ENCODE measurements at regions not wholly inside any gene's neighbourhood (a gene's known extent, or its start where the extent isn't known, plus 50 kb on each side); places are given as distances from the start of the nearest gene placed in this dataset.

DNA sequence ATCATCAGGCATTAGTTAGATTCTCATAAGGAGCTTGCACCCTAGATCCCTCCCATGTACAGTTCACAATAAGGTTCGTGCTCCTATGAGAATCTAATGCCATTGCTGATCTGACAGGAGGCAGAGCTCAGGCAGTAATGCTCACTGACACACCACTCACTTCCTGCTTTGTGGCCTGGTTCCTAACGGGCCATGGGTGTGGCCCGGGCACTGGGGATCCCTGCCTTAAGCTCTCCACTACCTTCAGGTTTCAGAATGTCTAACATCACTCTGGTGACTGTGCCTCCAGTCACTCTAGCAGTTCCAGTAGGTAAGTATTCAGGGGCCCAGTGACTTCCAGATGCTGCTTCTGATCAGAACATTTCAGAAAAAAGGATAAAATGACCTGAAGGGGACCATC, 152.4 kb downstream of the LRRC70 start (continued):
- no peak for TF ChIP-seq RCOR1 (IDR thresholded peaks at IDR 0.05; ENCODE audit: borderline replicate concordance in 1 of 2, low read depth in 2 of 2, low read length in 2 of 2)
- no peak for TF ChIP-seq BRD4 (IDR thresholded peaks at IDR 0.05)
- no peak for TF ChIP-seq KLF6 (CRISPR knock-in tag; IDR thresholded peaks at IDR 0.05; ENCODE audit: borderline replicate concordance)
- TF ChIP-seq CBX8 (IDR thresholded peaks at IDR 0.05; ENCODE audit: borderline replicate concordance, extremely low read depth, low read depth, low read length, poor library complexity, severe bottlenecking) = no peak
- TF ChIP-seq ZNF146 (CRISPR knock-in tag; IDR thresholded peaks at IDR 0.05; ENCODE audit: unreplicated experiment) = no peak

DNA sequence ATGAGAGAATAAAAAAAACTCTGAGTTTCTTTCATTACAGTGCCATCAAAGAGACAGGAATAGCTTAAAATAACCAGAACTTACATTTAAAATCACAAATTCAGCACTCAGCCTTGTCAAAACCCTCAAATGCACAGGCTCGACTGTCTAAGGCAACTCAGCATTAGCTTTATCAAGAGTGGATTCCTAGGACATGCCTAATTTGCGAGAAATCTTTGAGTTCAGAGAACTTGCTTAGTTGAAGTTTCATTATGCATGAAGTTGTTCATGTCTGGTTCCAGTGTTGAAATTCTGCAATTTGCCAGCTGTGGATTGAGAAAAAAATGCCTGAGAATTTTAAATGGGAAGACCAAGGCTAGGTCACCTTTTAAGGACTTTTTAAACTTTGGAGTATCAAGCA, 151.1 kb downstream of the LRRC70 start:
- DNase-seq (ENCODE audit: extremely low read depth in 1 of 4, low spot score in 3 of 4) = no peak

More for the DNA sequence above, 151.1 kb downstream of the LRRC70 start:
- Histone ChIP-seq H3K79me2 (ENCODE audit: control insufficient read depth, insufficient read depth, low read length) (no peaks in the 10 kb centered on the region), H3K9me1 (ENCODE audit: control insufficient read depth, insufficient read depth, low read length) (no peaks in the 10 kb centered on the region), H3K4me3 (no peak overlapping the region), H2AFZ (ENCODE audit: low read depth, low read length) (no peak overlapping the region), H4K20me1 (replicated peaks; ENCODE audit: control insufficient read depth, insufficient read depth, low read length) (no peaks in the 10 kb centered on the region), H3K27ac (ENCODE audit: extremely low read depth, low read depth, low read length) (no peak overlapping the region), H3K9me3 (replicated peaks; ENCODE audit: control insufficient read depth, insufficient read depth, low read depth, low read length) (no peaks in the 10 kb centered on the region), H3K4me2 (ENCODE audit: insufficient read depth, low read length) (no peak overlapping the region), H3K36me3 (ENCODE audit: control insufficient read depth, insufficient read depth, low read length) (no peaks in the 10 kb centered on the region), H3K9ac (ENCODE audit: insufficient read depth in 1 of 2, low read depth in 2 of 2, low read length in 2 of 2) (no peak overlapping the region), H3K4me1 (replicated peaks in 1 of 2; ENCODE audit: control insufficient read depth in 2 of 2, insufficient read depth in 2 of 2, low read length in 2 of 2) (no peaks in the 10 kb centered on the region), H3K27me3 (ENCODE audit: control insufficient read depth in 2 of 2, insufficient read depth in 2 of 2, low read length in 2 of 2) (no peaks in the 10 kb centered on the region)
- 0% methylated on average over 2 of the region's 2 CpGs for WGBS (ENCODE audit: insufficient coverage, low coverage, missing lambda C conversion rate)
- ChIA-PET POLR2A (interaction anchor here (0.6 to 1.1 kb wide), 2 partner anchors 10 to 1885 kb away, joined by 3 read pairs; partner anchors contain the start of gene ELOVL7), CTCF (ENCODE audit: low intra/inter-chr PET ratio) (no interaction called here)
- in situ Hi-C loops (cut with MboI) = no loop called here
- TF ChIP-seq, protein P1, sequence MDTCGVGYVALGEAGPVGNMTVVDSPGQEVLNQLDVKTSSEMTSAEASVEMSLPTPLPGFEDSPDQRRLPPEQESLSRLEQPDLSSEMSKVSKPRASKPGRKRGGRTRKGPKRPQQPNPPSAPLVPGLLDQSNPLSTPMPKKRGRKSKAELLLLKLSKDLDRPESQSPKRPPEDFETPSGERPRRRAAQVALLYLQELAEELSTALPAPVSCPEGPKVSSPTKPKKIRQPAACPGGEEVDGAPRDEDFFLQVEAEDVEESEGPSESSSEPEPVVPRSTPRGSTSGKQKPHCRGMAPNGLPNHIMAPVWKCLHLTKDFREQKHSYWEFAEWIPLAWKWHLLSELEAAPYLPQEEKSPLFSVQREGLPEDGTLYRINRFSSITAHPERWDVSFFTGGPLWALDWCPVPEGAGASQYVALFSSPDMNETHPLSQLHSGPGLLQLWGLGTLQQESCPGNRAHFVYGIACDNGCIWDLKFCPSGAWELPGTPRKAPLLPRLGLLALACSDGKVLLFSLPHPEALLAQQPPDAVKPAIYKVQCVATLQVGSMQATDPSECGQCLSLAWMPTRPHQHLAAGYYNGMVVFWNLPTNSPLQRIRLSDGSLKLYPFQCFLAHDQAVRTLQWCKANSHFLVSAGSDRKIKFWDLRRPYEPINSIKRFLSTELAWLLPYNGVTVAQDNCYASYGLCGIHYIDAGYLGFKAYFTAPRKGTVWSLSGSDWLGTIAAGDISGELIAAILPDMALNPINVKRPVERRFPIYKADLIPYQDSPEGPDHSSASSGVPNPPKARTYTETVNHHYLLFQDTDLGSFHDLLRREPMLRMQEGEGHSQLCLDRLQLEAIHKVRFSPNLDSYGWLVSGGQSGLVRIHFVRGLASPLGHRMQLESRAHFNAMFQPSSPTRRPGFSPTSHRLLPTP (IDR thresholded peaks at IDR 0.05; ENCODE audit: borderline replicate concordance, extremely low read depth, insufficient read length) = no peak
- TF ChIP-seq, protein P2, sequence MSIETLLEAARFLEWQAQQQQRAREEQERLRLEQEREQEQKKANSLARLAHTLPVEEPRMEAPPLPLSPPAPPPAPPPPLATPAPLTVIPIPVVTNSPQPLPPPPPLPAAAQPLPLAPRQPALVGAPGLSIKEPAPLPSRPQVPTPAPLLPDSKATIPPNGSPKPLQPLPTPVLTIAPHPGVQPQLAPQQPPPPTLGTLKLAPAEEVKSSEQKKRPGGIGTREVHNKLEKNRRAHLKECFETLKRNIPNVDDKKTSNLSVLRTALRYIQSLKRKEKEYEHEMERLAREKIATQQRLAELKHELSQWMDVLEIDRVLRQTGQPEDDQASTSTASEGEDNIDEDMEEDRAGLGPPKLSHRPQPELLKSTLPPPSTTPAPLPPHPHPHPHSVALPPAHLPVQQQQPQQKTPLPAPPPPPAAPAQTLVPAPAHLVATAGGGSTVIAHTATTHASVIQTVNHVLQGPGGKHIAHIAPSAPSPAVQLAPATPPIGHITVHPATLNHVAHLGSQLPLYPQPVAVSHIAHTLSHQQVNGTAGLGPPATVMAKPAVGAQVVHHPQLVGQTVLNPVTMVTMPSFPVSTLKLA (conservative IDR thresholded peaks at IDR 0.05) = no peak
- BruUV-seq (replicated peaks) = no TSS peak
- FAIRE-seq (no peak), ATAC-seq (no peak)
- intact Hi-C loops (cut with micrococcal nuclease) = no loop called here

Measured in K562 (cell line).